Esophagus squamous epithelium (tissue), 4 donors: ENCODE measurements at regions not wholly inside any gene's neighbourhood (a gene's known extent, or its start where the extent isn't known, plus 50 kb on each side); places are given as distances from the start of the nearest gene placed in this dataset.

Source experiments
- CTCF ChIP-seq, 6 experiments: fragments of 450-650 bp in 4 of 6; fragments of 200-600 bp in 2 of 6; sonication (generic) in 2 of 6; IDR thresholded peaks; one replicate each; pipeline ENCODE4 v1.5.1; 2016 to 2019; ENCODE audit warnings: antibody characterized with exemption in 6 of 6, mild to moderate bottlenecking in 4 of 6, moderate library complexity in 4 of 6
- POLR2A ChIP-seq, 4 donors: fragments of 450-650 bp; IDR thresholded peaks; one replicate each; pipeline ENCODE4 v1.6.1; 2017; ENCODE audit warnings: antibody characterized with exemption in 4 of 4, mild to moderate bottlenecking in 4 of 4, moderate library complexity in 3 of 4

DNA sequence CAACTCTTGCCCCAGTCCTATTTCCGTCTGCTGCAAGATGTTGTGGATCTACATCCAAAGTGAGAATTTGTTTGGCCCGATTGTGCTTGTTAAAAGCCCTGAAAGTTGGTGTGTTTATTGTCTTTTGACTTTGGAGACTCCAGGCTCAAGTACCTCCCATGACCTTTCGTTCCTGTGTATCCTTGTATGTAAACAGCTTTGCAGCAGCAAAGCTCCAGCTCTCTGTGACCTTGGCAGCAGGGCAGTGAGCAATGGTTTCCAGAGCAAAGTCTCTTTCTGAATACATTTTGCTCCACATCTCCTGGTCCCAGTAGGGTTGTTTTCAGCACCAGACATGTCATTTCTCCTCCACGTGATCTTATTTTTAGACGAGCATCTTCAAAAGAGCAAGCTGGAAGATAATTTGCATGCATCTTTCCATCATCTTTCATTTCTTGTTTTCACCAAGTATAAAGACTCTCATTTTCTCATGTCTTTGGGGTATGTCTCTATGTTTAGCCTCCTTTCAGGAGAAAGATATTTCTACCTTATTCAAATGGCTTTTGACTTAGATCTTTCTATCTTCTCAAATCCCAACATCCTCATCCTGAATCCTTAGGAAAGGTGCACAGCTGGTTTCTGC lies 68.1 kb upstream of the ERCC6L2 start:
- TF ChIP-seq CTCF (IDR thresholded peaks at IDR 0.05) (no peak), POLR2A (IDR thresholded peaks at IDR 0.05) (no peak)
